OCI-LY7 (cell line): ENCODE measurements at regions not wholly inside any gene's neighbourhood (a gene's known extent, or its start where the extent isn't known, plus 50 kb on each side); places are given as distances from the start of the nearest gene placed in this dataset.

Experiments used
- BruUV-seq: library from RNA; stranded (reverse); fragments of 400-500 nt; replicated peaks from 2 replicates; lab custom pipeline; 2021; lab: Mats Ljungman, UMichigan
- CTCF ChIA-PET: fragments of 300-600 bp; sonication (Branson Sonifier 250); formaldehyde crosslinking; loops from one replicate; lab custom pipeline; 2022; ENCODE audit warnings: antibody characterized with exemption; ENCODE audit not compliant: unreplicated experiment; lab: Charles Lee
- POLR2A ChIA-PET: fragments of 300-600 bp; sonication (Branson Sonifier 250); formaldehyde crosslinking; loops from one replicate; lab custom pipeline; 2022; ENCODE audit warnings: antibody characterized with exemption; lab: Charles Lee
- DNase-seq: peaks from one replicate; pipeline ENCODE4 v3.0.0-alpha.2; 2015; ENCODE audit warnings: low spot score
- H2AFZ ChIP-seq: fragments of 200-600 bp; sonication (generic), shearing (Covaris generic); 2 replicates; pipeline ENCODE4 v1.6.1; 2014; ENCODE audit warnings: mild to moderate bottlenecking, antibody characterized with exemption, low read length, moderate library complexity
- H3K27ac ChIP-seq: fragments of 200-600 bp; sonication (generic); 2 replicates; pipeline ENCODE4 v1.5.1; 2014; ENCODE audit warnings: mixed run types, low read depth, mild to moderate bottlenecking, moderate library complexity, low read length, inconsistent platforms; ENCODE audit not compliant: poor library complexity, severe bottlenecking
- H3K36me3 ChIP-seq: fragments of 200-600 bp; sonication (generic); 2 replicates; pipeline ENCODE4 v1.6.1; 2014; ENCODE audit warnings: mild to moderate bottlenecking, antibody characterized with exemption, low read length, moderate library complexity, mixed read lengths; ENCODE audit not compliant: insufficient read depth
- H3K4me1 ChIP-seq: fragments of 200-600 bp; sonication (generic); 2 replicates; pipeline ENCODE4 v1.5.1; 2014; ENCODE audit warnings: mild to moderate bottlenecking, low read length; ENCODE audit not compliant: insufficient read depth, poor library complexity, severe bottlenecking
- H3K4me2 ChIP-seq: fragments of 200-600 bp; sonication (generic); 2 replicates; pipeline ENCODE4 v1.6.1; 2014; ENCODE audit warnings: mild to moderate bottlenecking, low read length
- H3K4me3 ChIP-seq: fragments of 200-600 bp; sonication (generic); 2 replicates; pipeline ENCODE4 v1.5.1; 2014; ENCODE audit warnings: mild to moderate bottlenecking, low read depth, low read length; ENCODE audit not compliant: poor library complexity, severe bottlenecking
- H3K79me2 ChIP-seq: fragments of 200-600 bp; sonication (generic); 2 replicates; pipeline ENCODE4 v1.6.1; 2016; ENCODE audit warnings: low read depth, mild to moderate bottlenecking, low read length, moderate library complexity, mixed read lengths; ENCODE audit not compliant: insufficient read depth
- H3K9me2 ChIP-seq: fragments of 200-600 bp; sonication (generic); 2 replicates; pipeline ENCODE4 v1.6.1; 2016; ENCODE audit warnings: mild to moderate bottlenecking, low read length, mixed read lengths; ENCODE audit not compliant: insufficient read depth
- H3K9me3 ChIP-seq: fragments of 200-600 bp; sonication (generic); 2 replicates; pipeline ENCODE4 v1.6.1; 2014; ENCODE audit warnings: mild to moderate bottlenecking, mixed run types, low read length, mixed read lengths
- H4K20me1 ChIP-seq: fragments of 200-600 bp; sonication (generic); 2 replicates; pipeline ENCODE4 v1.6.1; 2014; ENCODE audit warnings: mild to moderate bottlenecking, antibody characterized with exemption, low read length, moderate library complexity, mixed read lengths; ENCODE audit not compliant: insufficient read depth
- EZH2phosphoT487 ChIP-seq: fragments of 200-600 bp; sonication (generic); IDR thresholded peaks from 2 replicates; pipeline ENCODE4 v1.6.1; 2018; ENCODE audit warnings: low read depth, borderline replicate concordance, mild to moderate bottlenecking, mixed run types, antibody characterized with exemption, low read length, moderate library complexity, mixed read lengths
- intact Hi-C: fragments of 100-400 bp; cut with micrococcal nuclease; formaldehyde crosslinking; loops from one replicate; pipeline ENCODE4 v1.10.0; 2022; ENCODE audit not compliant: unreplicated experiment
- TF ChIP-seq, protein P1 (sequence below): fragments of 200-600 bp; sonication (generic); conservative IDR thresholded peaks from 2 replicates; pipeline ENCODE4 v1.5.1; 2014; ENCODE audit warnings: mild to moderate bottlenecking, antibody characterized with exemption, low read length, moderate library complexity, mixed read lengths

GRCh38 chr10:10891124-10892082, 126.3 kb upstream of the CELF2 start:
- CTCF ChIA-PET: no interaction called here

DNA sequence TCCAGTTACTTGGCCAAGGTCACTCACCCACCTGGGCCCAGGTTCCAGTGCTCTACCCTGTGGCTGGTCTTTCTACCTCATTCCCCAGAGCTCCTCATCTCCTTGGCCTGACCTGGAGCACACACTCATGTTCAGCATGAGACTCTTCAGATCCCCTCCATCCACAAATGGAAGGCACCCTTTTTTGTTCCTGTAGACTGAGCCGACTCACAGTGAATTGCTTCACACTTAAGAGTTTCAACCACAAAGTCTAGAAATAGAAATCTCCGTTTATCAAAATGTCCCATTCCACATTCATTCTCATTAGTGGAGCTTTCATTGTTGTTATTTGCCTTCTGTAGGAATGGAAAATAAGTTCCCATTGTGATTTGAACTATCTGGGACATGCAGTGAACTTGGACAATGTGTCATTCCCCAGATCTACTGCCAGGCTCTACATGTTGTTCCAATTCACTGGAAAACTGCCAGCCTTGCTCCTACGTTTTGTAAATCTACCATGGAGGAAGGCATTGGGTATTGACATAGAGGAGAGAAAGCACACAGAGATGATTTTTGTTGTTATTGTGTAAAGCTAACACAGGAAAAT, 125.3 kb upstream of the CELF2 start:
- DNase-seq: no peak
- Histone ChIP-seq H3K27ac (no peak overlapping the region), H3K4me3 (no peak overlapping the region), H3K9me3 (no peaks in the 10 kb centered on the region), H3K9me2 (no peaks in the 10 kb centered on the region), H3K4me1 (no peaks in the 10 kb centered on the region), H3K4me2 (no peak overlapping the region), H2AFZ (no peak overlapping the region), H3K36me3 (no peaks in the 10 kb centered on the region), H4K20me1 (no peaks in the 10 kb centered on the region), H3K79me2 (no peaks in the 10 kb centered on the region)
- intact Hi-C loops: no loop called here
- ChIA-PET CTCF (no interaction called here), POLR2A (no interaction called here)
- TF ChIP-seq, protein P1, sequence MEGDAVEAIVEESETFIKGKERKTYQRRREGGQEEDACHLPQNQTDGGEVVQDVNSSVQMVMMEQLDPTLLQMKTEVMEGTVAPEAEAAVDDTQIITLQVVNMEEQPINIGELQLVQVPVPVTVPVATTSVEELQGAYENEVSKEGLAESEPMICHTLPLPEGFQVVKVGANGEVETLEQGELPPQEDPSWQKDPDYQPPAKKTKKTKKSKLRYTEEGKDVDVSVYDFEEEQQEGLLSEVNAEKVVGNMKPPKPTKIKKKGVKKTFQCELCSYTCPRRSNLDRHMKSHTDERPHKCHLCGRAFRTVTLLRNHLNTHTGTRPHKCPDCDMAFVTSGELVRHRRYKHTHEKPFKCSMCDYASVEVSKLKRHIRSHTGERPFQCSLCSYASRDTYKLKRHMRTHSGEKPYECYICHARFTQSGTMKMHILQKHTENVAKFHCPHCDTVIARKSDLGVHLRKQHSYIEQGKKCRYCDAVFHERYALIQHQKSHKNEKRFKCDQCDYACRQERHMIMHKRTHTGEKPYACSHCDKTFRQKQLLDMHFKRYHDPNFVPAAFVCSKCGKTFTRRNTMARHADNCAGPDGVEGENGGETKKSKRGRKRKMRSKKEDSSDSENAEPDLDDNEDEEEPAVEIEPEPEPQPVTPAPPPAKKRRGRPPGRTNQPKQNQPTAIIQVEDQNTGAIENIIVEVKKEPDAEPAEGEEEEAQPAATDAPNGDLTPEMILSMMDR: no peak
- no peak for TF ChIP-seq EZH2phosphoT487
- BruUV-seq: no TSS peak

More at GRCh38 chr10:10891124-10892082, 126.3 kb upstream of the CELF2 start:
- H3K4me1 ChIP-seq: no peaks in the 10 kb centered on the region
- H3K36me3 ChIP-seq: no peaks in the 10 kb centered on the region
- H3K9me2 ChIP-seq: no peaks in the 10 kb centered on the region
- no peak overlapping the region for H3K4me2 ChIP-seq
- intact Hi-C loops: no loop called here
- POLR2A ChIA-PET: interaction anchor here (0.7 kb wide), 1 partner anchor 12 kb away, joined by 4 read pairs; no protein-coding TSS in a partner anchor
- no peak for TF ChIP-seq EZH2phosphoT487
- TF ChIP-seq, protein P1: no peak
- H4K20me1 ChIP-seq: no peaks in the 10 kb centered on the region
- H3K79me2 ChIP-seq: no peaks in the 10 kb centered on the region
- H2AFZ ChIP-seq: no peak overlapping the region
- no peak overlapping the region for H3K4me3 ChIP-seq
- DNase-seq: no peak
- H3K27ac ChIP-seq: no peak overlapping the region
- no TSS peak for BruUV-seq
- no peaks in the 10 kb centered on the region for H3K9me3 ChIP-seq

GRCh38 chr10:10897400-10897799, 120.3 kb upstream of the CELF2 start:
- H3K4me2 ChIP-seq: no peak overlapping the region
- BruUV-seq: no TSS peak
- intact Hi-C loops: no loop called here
- H3K36me3 ChIP-seq: no peaks in the 10 kb centered on the region
- H2AFZ ChIP-seq: no peak overlapping the region
- no peaks in the 10 kb centered on the region for H3K9me3 ChIP-seq
- no peak for DNase-seq
- TF ChIP-seq EZH2phosphoT487: no peak
- TF ChIP-seq, protein P1: no peak
- H3K4me3 ChIP-seq: no peak overlapping the region
- no peaks in the 10 kb centered on the region for H3K4me1 ChIP-seq
- CTCF ChIA-PET: no interaction called here
- POLR2A ChIA-PET: no interaction called here
- no peak overlapping the region for H3K27ac ChIP-seq
- H3K79me2 ChIP-seq: no peaks in the 10 kb centered on the region
- H3K9me2 ChIP-seq: no peaks in the 10 kb centered on the region
- no peaks in the 10 kb centered on the region for H4K20me1 ChIP-seq
